Fibroblast of lung (primary cell): ENCODE measurements at regions not wholly inside any gene's neighbourhood (a gene's known extent, or its start where the extent isn't known, plus 50 kb on each side); places are given as distances from the start of the nearest gene placed in this dataset.

ENCODE experiments used
- EZH2 ChIP-seq: IDR thresholded peaks from 2 replicates; pipeline ENCODE4 v1.5.1; 2012; ENCODE audit warnings: low read length, control low read depth, mild to moderate bottlenecking; ENCODE audit errors: missing control alignments
- TF ChIP-seq, protein P1 (sequence below), 2 donors: IDR thresholded peaks in 1 of 2; conservative IDR thresholded peaks in 1 of 2; 1 replicate in 1 of 2; 2 replicates in 1 of 2; pipeline ENCODE4 v1.5.1; 2011 to 2012; ENCODE audit warnings: low read length in 2 of 2, control low read depth in 1 of 2, inconsistent platforms in 1 of 2, low read depth in 1 of 2, mild to moderate bottlenecking in 1 of 2

DNA sequence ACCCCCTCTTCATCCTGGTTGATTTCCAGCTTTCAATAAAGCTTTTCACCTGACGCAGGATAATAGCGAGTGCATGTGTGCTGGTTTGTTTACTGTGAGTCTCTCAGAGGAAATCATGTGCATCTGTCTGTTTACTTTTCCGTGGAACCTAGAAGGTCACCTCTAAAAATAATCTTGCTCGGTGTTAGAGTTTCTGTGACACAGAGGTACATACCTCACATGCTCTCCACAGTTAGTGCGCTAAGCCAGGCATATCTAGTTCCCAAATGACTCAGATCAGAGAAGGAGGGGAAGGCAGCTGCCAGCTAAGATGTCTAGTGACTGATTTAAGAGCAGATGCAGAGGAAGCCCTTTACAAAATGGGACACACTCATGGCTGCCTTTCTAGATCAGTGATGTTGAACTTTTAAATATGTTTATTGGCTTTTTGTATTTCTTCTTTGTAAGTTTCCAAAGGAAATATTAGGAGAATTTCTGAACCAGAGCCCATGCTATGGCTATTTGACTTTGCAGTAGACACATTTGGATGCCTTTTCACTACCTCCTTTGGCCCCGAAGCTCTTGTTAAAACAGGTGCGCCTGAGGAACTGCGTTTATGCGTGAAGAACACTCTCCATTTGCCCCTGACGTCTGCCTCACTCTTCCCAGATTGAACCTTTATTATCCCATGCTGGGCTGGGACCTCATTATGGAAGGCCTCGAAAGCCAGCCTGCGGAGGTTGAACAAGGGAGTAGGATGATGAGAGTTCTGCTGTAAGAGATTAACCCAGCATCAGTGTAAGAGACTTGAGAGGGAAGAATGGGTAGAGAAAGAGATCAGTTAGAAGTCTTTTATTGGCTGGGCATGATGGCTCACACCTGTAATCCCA is 145.6 kb downstream of the FAM161A start:
- TF ChIP-seq, protein P1, sequence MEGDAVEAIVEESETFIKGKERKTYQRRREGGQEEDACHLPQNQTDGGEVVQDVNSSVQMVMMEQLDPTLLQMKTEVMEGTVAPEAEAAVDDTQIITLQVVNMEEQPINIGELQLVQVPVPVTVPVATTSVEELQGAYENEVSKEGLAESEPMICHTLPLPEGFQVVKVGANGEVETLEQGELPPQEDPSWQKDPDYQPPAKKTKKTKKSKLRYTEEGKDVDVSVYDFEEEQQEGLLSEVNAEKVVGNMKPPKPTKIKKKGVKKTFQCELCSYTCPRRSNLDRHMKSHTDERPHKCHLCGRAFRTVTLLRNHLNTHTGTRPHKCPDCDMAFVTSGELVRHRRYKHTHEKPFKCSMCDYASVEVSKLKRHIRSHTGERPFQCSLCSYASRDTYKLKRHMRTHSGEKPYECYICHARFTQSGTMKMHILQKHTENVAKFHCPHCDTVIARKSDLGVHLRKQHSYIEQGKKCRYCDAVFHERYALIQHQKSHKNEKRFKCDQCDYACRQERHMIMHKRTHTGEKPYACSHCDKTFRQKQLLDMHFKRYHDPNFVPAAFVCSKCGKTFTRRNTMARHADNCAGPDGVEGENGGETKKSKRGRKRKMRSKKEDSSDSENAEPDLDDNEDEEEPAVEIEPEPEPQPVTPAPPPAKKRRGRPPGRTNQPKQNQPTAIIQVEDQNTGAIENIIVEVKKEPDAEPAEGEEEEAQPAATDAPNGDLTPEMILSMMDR (conservative IDR thresholded peaks at IDR 0.05 in 1 of 2, IDR thresholded peaks at IDR 0.05 in 1 of 2; ENCODE audit: low read depth in 1 of 2, low read length in 2 of 2), result no peak
- no peak for TF ChIP-seq EZH2
